Tibial nerve (tissue), 4 donors: ENCODE measurements at regions not wholly inside any gene's neighbourhood (a gene's known extent, or its start where the extent isn't known, plus 50 kb on each side); places are given as distances from the start of the nearest gene placed in this dataset.

Experiments used
- EP300 ChIP-seq, 2 donors: sonication (generic); formaldehyde crosslinking; IDR thresholded peaks; one replicate each; pipeline ENCODE4 v1.6.1; 2017; ENCODE audit warnings: antibody characterized with exemption in 2 of 2, mild to moderate bottlenecking in 1 of 2
- POLR2A ChIP-seq, 2 donors: fragments of 450-650 bp; IDR thresholded peaks; one replicate each; pipeline ENCODE4 v1.6.1; 2017; ENCODE audit warnings: antibody characterized with exemption in 2 of 2, mild to moderate bottlenecking in 2 of 2, moderate library complexity in 2 of 2
- TF ChIP-seq, protein P1 (sequence below), 5 experiments: fragments of 200-600 bp in 3 of 5; fragments of 450-650 bp in 2 of 5; sonication (generic) in 3 of 5; IDR thresholded peaks; one replicate each; pipeline ENCODE4 v1.5.1; 2016 to 2019; ENCODE audit warnings: antibody characterized with exemption in 5 of 5, mild to moderate bottlenecking in 3 of 5, moderate library complexity in 2 of 5

DNA sequence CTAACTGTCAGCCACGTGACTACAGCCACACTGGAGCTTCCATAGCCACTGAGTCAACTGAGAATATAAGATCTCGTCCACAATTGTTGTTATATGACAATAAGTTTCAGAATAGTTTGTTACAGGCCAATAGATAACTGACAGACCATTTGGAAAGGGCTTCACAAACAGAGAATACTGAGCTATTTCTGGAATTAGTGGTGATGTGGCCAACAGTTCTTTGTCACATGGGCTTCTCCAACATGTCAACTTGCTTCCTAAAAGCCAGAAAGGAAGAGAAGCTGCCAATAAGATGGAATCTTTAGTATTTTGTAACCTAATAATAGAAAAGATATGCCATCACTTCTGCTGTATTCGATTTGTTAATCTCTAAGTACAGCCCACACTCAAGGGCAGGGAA is 1220.4 kb downstream of the CDH8 start:
- TF ChIP-seq POLR2A (IDR thresholded peaks at IDR 0.05) = no peak
- TF ChIP-seq EP300 (IDR thresholded peaks at IDR 0.05) = no peak
- TF ChIP-seq, protein P1, sequence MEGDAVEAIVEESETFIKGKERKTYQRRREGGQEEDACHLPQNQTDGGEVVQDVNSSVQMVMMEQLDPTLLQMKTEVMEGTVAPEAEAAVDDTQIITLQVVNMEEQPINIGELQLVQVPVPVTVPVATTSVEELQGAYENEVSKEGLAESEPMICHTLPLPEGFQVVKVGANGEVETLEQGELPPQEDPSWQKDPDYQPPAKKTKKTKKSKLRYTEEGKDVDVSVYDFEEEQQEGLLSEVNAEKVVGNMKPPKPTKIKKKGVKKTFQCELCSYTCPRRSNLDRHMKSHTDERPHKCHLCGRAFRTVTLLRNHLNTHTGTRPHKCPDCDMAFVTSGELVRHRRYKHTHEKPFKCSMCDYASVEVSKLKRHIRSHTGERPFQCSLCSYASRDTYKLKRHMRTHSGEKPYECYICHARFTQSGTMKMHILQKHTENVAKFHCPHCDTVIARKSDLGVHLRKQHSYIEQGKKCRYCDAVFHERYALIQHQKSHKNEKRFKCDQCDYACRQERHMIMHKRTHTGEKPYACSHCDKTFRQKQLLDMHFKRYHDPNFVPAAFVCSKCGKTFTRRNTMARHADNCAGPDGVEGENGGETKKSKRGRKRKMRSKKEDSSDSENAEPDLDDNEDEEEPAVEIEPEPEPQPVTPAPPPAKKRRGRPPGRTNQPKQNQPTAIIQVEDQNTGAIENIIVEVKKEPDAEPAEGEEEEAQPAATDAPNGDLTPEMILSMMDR (IDR thresholded peaks at IDR 0.05) = no peak
